Glomerular endothelial cell (primary cell): ENCODE measurements at regions not wholly inside any gene's neighbourhood (a gene's known extent, or its start where the extent isn't known, plus 50 kb on each side); places are given as distances from the start of the nearest gene placed in this dataset.
"Not testable (repeated sequence)": the region's sequence is repeated elsewhere in the genome, so short reads cannot be mapped to it uniquely, and the experiment has no call there.

Source experiments
- DNase-seq: peaks from one replicate; pipeline ENCODE4 v3.0.0-alpha.2; 2011; ENCODE audit warnings: low read depth, low spot score; ENCODE audit errors: extremely low read depth

- no peak for DNase-seq
These were observed 98.8 kb upstream of the DPH5 start for GRCh38 chr1:101124405-101124804.

GRCh38 chr1:101123904-101124303 lies 98.3 kb upstream of the DPH5 start:
- not testable (repeated sequence) for DNase-seq

- DNase-seq: no peak
These were observed 97.0 kb upstream of the DPH5 start for GRCh38 chr1:101122452-101123166.

- no peak for DNase-seq
These were observed 96.4 kb upstream of the DPH5 start for GRCh38 chr1:101121975-101122374.

GRCh38 chr1:101121504-101121903 lies 95.9 kb upstream of the DPH5 start:
- no peak for DNase-seq

- DNase-seq: no peak
These were observed 95.3 kb upstream of the DPH5 start for GRCh38 chr1:101120868-101121267.

GRCh38 chr1:101119289-101119688 lies 93.7 kb upstream of the DPH5 start:
- DNase-seq: no peak

GRCh38 chr1:101116006-101116405 lies 90.4 kb upstream of the DPH5 start:
- no peak for DNase-seq

GRCh38 chr1:101115112-101115511 lies 89.5 kb upstream of the DPH5 start:
- no peak for DNase-seq

- not testable (repeated sequence) for DNase-seq
These were observed 88.5 kb upstream of the DPH5 start for GRCh38 chr1:101114128-101114527.

- peak; percentile 72 for DNase-seq
These were observed 86.6 kb upstream of the DPH5 start for GRCh38 chr1:101112051-101112780.

GRCh38 chr1:101111461-101111860 lies 85.9 kb upstream of the DPH5 start:
- no peak for DNase-seq

- no peak for DNase-seq
These were observed 84.2 kb upstream of the DPH5 start for GRCh38 chr1:101109791-101110190.

GRCh38 chr1:101108111-101108500 lies 82.5 kb upstream of the DPH5 start:
- DNase-seq: no peak

- DNase-seq: no peak
These were observed 82.0 kb upstream of the DPH5 start for GRCh38 chr1:101107496-101108110.

GRCh38 chr1:101105877-101106276 lies 80.3 kb upstream of the DPH5 start:
- no peak for DNase-seq

GRCh38 chr1:101102426-101103156 lies 77.0 kb upstream of the DPH5 start:
- no peak for DNase-seq

GRCh38 chr1:101101360-101101759 lies 75.8 kb upstream of the DPH5 start:
- DNase-seq: no peak

- DNase-seq: no peak
These were observed 75.1 kb upstream of the DPH5 start for GRCh38 chr1:101100674-101101073.

GRCh38 chr1:101098907-101099306 lies 73.3 kb upstream of the DPH5 start:
- no peak for DNase-seq

- DNase-seq: no peak
These were observed 72.7 kb upstream of the DPH5 start for GRCh38 chr1:101098327-101098726.
